GM13976 (cell line): ENCODE measurements at regions not wholly inside any gene's neighbourhood (a gene's known extent, or its start where the extent isn't known, plus 50 kb on each side); places are given as distances from the start of the nearest gene placed in this dataset.

Experiments
- DNase-seq: peaks from one replicate; pipeline ENCODE4 v3.0.0; 2012; ENCODE audit warnings: low spot score
- CTCF ChIP-seq: IDR thresholded peaks from 2 replicates; pipeline ENCODE4 v1.5.1; 2012; ENCODE audit warnings: borderline replicate concordance, mild to moderate bottlenecking; ENCODE audit not compliant: insufficient read depth; ENCODE audit errors: extremely low read depth, missing control alignments, control extremely low read depth
- in situ Hi-C: fragments of 300-500 bp; cut with MboI; formaldehyde crosslinking; loops from one replicate; pipeline ENCODE4 v1.12.0; 2022; ENCODE audit warnings: low sequenced_read_pairs, mixed read lengths, inconsistent platforms; ENCODE audit not compliant: unreplicated experiment

- TF ChIP-seq CTCF, result no peak
- DNase-seq, result no peak
- in situ Hi-C loops, result no loop called here
Observed at GRCh38 chr11:16448123-16448717, 91.9 kb upstream of the SOX6 start.

GRCh38 chr11:16441461-16441860 is 85.1 kb upstream of the SOX6 start:
- DNase-seq, result no peak
- TF ChIP-seq CTCF, result no peak
- in situ Hi-C loops, result no loop called here

- in situ Hi-C loops, result no loop called here
- DNase-seq, result no peak
- no peak for TF ChIP-seq CTCF
Observed at GRCh38 chr11:16440136-16440535, 83.8 kb upstream of the SOX6 start.

GRCh38 chr11:16434036-16434435 is 77.7 kb upstream of the SOX6 start:
- DNase-seq, result no peak
- in situ Hi-C loops, result no loop called here
- TF ChIP-seq CTCF, result no peak

GRCh38 chr11:16430674-16431073 is 74.3 kb upstream of the SOX6 start:
- in situ Hi-C loops, result no loop called here
- TF ChIP-seq CTCF, result no peak
- no peak for DNase-seq

GRCh38 chr11:16421826-16422225 is 65.5 kb upstream of the SOX6 start:
- no peak for DNase-seq
- in situ Hi-C loops, result no loop called here
- no peak for TF ChIP-seq CTCF

- in situ Hi-C loops, result no loop called here
- TF ChIP-seq CTCF, result no peak
- no peak for DNase-seq
Observed at GRCh38 chr11:16418428-16419097, 62.2 kb upstream of the SOX6 start.
